ENCODE measurements at regions not wholly inside any gene's neighbourhood (a gene's known extent, or its start where the extent isn't known, plus 50 kb on each side); places are given as distances from the start of the nearest gene placed in this dataset.

DNA sequence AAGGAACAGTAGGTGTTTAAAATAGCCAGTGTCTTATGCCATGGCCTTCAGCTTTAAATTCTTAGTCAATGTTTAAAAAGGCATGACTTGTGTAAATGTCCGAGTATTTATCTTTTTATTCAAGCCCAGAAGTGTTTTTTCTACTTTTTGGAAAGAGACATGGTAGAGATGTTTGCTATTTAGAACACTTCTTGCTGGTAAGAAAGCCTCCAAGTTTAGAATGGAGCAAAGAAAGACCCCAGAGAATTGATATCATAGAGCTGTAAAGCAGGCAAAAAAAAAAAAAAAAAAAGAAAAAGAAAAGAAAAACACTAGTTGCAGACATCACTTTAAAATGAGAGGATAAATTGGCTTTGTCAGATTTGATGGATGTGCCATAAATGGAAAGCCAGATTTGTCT, 375.1 kb downstream of the TMEM167A start:
- H3K9me3 Mint-ChIP-seq = no peaks in the 10 kb centered on the region
- H3K27ac Mint-ChIP-seq = no peak overlapping the region
- no peak overlapping the region for H3K4me3 Mint-ChIP-seq
- TF ChIP-seq CTCF (conservative IDR thresholded peaks at IDR 0.05) = no peak
- H3K4me1 Mint-ChIP-seq (ENCODE audit: unreplicated experiment) = no peaks in the 10 kb centered on the region
- H3K36me3 Mint-ChIP-seq = no peaks in the 10 kb centered on the region
- no peaks in the 10 kb centered on the region for H3K27me3 Mint-ChIP-seq
- no peak for DNase-seq (ENCODE audit: extremely low spot score, unreplicated experiment)

DNA sequence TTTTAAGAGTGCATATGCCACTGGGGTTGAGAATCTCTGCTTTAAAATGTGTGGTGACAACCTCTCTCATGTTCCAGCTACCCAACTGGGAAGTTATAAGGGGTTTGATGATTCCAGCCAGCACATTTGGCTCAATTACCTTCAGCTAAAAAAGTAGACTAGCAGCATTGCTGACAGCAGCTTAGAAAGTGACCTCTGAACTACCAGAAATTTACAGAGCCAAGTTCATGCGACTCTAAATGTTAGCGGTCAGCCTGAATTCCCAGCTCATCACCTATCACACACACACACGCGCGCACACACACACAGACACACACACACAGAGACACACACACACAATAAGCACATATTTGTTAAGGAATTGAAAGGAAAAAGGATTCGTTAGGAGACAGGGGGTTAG, 377.5 kb downstream of the TMEM167A start:
- Mint-ChIP-seq H3K27ac (no peak overlapping the region), H3K36me3 (no peaks in the 10 kb centered on the region), H3K4me3 (no peak overlapping the region), H3K27me3 (no peaks in the 10 kb centered on the region), H3K4me1 (ENCODE audit: unreplicated experiment) (no peaks in the 10 kb centered on the region), H3K9me3 (no peaks in the 10 kb centered on the region)
- TF ChIP-seq CTCF (conservative IDR thresholded peaks at IDR 0.05) = no peak
- no peak for DNase-seq (ENCODE audit: extremely low spot score, unreplicated experiment)

DNA sequence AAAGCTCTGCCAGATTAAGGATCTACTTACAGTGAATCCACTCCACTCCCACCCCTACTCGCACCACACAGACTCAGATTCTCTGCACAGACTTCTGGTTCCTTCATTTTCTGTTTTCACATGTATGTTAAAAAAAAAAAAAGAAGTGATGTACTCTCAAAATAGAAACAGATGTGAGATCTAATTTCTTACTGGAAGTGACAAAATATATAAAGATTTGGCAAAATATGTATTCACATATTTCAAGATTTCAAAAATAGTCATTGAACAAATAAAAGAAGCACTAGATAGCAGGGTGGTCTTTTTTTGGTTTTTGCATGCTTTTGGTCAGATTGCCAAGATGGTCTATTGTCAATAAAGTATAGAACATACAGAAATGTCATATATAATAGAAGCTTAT, 379.2 kb downstream of the TMEM167A start:
- H3K36me3 Mint-ChIP-seq = no peaks in the 10 kb centered on the region
- peaks cover 7% of the 10 kb centered on the region for H3K4me1 Mint-ChIP-seq (ENCODE audit: unreplicated experiment)
- no peak for TF ChIP-seq CTCF (conservative IDR thresholded peaks at IDR 0.05)
- no peak overlapping the region for H3K4me3 Mint-ChIP-seq
- H3K27ac Mint-ChIP-seq = no peak overlapping the region
- H3K9me3 Mint-ChIP-seq = no peaks in the 10 kb centered on the region
- no peaks in the 10 kb centered on the region for H3K27me3 Mint-ChIP-seq
- DNase-seq (ENCODE audit: extremely low spot score, unreplicated experiment) = no peak

DNA sequence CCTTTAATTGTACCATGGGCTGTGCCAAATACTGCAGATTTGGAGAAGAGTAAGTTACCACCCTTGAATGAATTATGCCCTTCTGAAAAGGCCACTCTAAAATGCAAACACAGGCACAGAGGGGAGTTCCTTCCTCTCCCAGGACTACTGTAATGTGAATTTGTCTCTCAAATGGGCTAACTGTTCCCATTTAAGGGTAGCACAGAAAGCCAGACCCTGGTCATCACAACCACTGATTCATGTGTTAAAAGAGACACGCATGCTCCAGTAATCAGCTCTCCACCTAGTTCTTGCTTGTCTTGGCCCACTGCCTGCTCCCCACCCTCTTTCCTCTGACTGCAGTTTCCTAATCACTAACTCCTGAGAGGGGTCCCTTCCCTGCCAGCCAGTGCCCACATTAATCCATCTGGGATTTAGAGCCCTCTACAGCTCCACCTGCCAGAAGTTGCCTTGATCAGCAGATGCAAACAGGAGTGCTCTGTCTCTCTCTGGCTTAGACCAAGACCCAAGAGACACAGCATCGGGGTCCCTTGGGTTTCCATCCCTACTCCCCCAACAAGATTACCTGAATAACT, 382.4 kb downstream of the TMEM167A start:
- Mint-ChIP-seq H3K4me1 (ENCODE audit: unreplicated experiment) (peaks cover 13% of the 10 kb centered on the region), H3K27me3 (no peaks in the 10 kb centered on the region), H3K36me3 (no peaks in the 10 kb centered on the region), H3K27ac (no peak overlapping the region), H3K9me3 (no peaks in the 10 kb centered on the region), H3K4me3 (no peak overlapping the region)
- TF ChIP-seq CTCF (conservative IDR thresholded peaks at IDR 0.05) = no peak
- no peak for DNase-seq (ENCODE audit: extremely low spot score, unreplicated experiment)

DNA sequence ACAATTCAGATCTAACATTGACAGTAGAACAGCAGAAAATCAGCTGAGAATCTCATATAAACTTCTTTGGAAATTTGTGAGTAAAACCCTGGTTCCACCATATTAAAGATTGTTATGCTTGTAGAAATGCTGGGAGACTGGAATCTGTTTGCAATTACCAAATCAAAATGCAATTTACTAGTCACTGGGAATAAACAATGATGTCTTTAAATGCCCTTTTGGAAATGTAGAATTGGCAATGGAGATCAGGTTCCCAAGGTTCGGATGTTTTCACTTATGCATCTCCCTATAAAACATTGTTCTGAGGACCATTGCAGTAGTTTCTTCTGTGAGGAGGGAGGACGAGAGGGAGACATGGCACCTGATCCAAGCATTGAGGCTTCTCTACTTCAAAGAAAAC, 384.4 kb downstream of the TMEM167A start:
- no peak for TF ChIP-seq CTCF (conservative IDR thresholded peaks at IDR 0.05)
- Mint-ChIP-seq H3K27me3 (no peaks in the 10 kb centered on the region), H3K36me3 (no peaks in the 10 kb centered on the region), H3K4me3 (no peak overlapping the region), H3K27ac (no peak overlapping the region), H3K4me1 (ENCODE audit: unreplicated experiment) (peaks cover 13% of the 10 kb centered on the region), H3K9me3 (no peaks in the 10 kb centered on the region)
- no peak for DNase-seq (ENCODE audit: extremely low spot score, unreplicated experiment)

DNA sequence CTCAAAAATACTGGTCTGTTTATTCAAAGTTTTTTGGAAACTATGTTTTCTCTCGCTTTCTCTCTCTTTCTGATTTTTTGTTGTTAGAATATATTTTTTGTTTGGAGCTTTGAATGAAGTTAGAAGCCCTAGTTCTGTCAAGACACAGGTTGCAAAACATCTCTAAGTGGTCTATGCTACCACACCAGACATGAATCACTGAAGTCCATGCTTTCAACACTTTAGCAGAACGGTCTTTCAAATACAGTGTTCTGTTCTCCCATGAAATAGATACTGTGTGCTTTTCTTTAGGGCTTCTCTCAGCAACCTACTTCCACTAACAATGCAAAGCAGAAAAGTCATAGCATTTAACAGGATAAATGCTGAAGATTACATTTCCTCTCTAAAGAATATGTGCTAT, 392.5 kb downstream of the TMEM167A start:
- H3K27me3 Mint-ChIP-seq = no peaks in the 10 kb centered on the region
- no peak overlapping the region for H3K4me3 Mint-ChIP-seq
- TF ChIP-seq CTCF (conservative IDR thresholded peaks at IDR 0.05) = no peak
- H3K36me3 Mint-ChIP-seq = peaks cover 3% of the 10 kb centered on the region
- H3K4me1 Mint-ChIP-seq (ENCODE audit: unreplicated experiment) = no peaks in the 10 kb centered on the region
- H3K27ac Mint-ChIP-seq = no peak overlapping the region
- no peak for DNase-seq (ENCODE audit: extremely low spot score, unreplicated experiment)
- no peaks in the 10 kb centered on the region for H3K9me3 Mint-ChIP-seq

Measured in type B pancreatic cell (in vitro differentiated cells).